ENCODE measurements at regions not wholly inside any gene's neighbourhood (a gene's known extent, or its start where the extent isn't known, plus 50 kb on each side); places are given as distances from the start of the nearest gene placed in this dataset.

DNA sequence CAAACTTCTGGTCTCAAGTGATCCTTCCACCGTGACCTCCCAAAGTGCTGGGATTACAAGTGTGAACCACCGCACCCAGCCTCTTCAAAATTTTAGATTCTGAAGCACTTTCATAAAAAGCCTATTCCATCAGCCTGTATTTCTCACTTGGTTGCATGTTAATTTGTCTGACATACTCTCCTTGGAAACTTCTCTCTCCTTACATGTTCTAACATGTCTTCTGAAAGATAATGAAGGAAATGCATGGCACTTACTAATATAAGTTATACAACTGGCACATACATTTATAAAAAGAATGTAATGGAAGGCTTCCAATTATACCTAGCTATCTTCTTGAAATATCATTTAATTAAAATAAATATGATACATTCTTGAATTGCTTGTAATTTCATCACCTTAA is 597.5 kb downstream of the TBC1D32 start:
- H3K79me2 ChIP-seq (ENCODE audit: control insufficient read depth, insufficient read depth, low read length), result no peaks in the 10 kb centered on the region
- no TSS peak for BruUV-seq (replicated peaks)
- 0% methylated on average over 2 of the region's 2 CpGs for WGBS (ENCODE audit: insufficient coverage, low coverage, missing lambda C conversion rate)
- intact Hi-C loops (cut with micrococcal nuclease), result no loop called here
- in situ Hi-C loops (cut with MboI), result no loop called here
- H3K27me3 ChIP-seq (ENCODE audit: control insufficient read depth in 2 of 2, insufficient read depth in 2 of 2, low read length in 2 of 2), result no peaks in the 10 kb centered on the region
- no peak overlapping the region for H3K4me3 ChIP-seq
- TF ChIP-seq MAZ (CRISPR knock-in tag; conservative IDR thresholded peaks at IDR 0.05 in 1 of 2, IDR thresholded peaks at IDR 0.05 in 1 of 2) (no peak), ZNF830 (CRISPR knock-in tag; IDR thresholded peaks at IDR 0.05) (no peak), HSF4 (CRISPR knock-in tag; IDR thresholded peaks at IDR 0.05; ENCODE audit: borderline replicate concordance) (no peak), BRCA1 (IDR thresholded peaks at IDR 0.05) (no peak), BRCA1 (CRISPR knock-in tag; IDR thresholded peaks at IDR 0.05) (no peak), MYC (IDR thresholded peaks at IDR 0.05; ENCODE audit: low read depth, low read length) (no peak), MYC (CRISPR knock-in tag; IDR thresholded peaks at IDR 0.05; ENCODE audit: borderline replicate concordance, low read depth) (no peak), GTF2A2 (tag; IDR thresholded peaks at IDR 0.05) (no peak), ZKSCAN8 (CRISPR knock-in tag; IDR thresholded peaks at IDR 0.05) (no peak)
- no peak overlapping the region for H2AFZ ChIP-seq (ENCODE audit: low read depth, low read length)
- no peaks in the 10 kb centered on the region for H3K9me1 ChIP-seq (ENCODE audit: control insufficient read depth, insufficient read depth, low read length)
- no peak overlapping the region for H3K4me2 ChIP-seq (ENCODE audit: insufficient read depth, low read length)
- ChIA-PET CTCF (ENCODE audit: low intra/inter-chr PET ratio) (no interaction called here), POLR2A (no interaction called here)
- no peak for ATAC-seq
- H3K9me3 ChIP-seq (replicated peaks; ENCODE audit: control insufficient read depth, insufficient read depth, low read depth, low read length), result no peaks in the 10 kb centered on the region; the same call in 1 of the 2 replicates
- no peak for DNase-seq (ENCODE audit: extremely low read depth in 1 of 4, low spot score in 3 of 4)
- no peak overlapping the region for H3K27ac ChIP-seq (ENCODE audit: extremely low read depth, low read depth, low read length)
- no peak overlapping the region for H3K9ac ChIP-seq (ENCODE audit: insufficient read depth in 1 of 2, low read depth in 2 of 2, low read length in 2 of 2)
- no peaks in the 10 kb centered on the region for H4K20me1 ChIP-seq (replicated peaks; ENCODE audit: control insufficient read depth, insufficient read depth, low read length)
- H3K36me3 ChIP-seq (ENCODE audit: control insufficient read depth, insufficient read depth, low read length), result no peaks in the 10 kb centered on the region
- no peaks in the 10 kb centered on the region for H3K4me1 ChIP-seq (replicated peaks in 1 of 2; ENCODE audit: control insufficient read depth in 2 of 2, insufficient read depth in 2 of 2, low read length in 2 of 2)
- no peak for FAIRE-seq
